Thyroid gland (tissue), 4 donors: ENCODE measurements at regions not wholly inside any gene's neighbourhood (a gene's known extent, or its start where the extent isn't known, plus 50 kb on each side); places are given as distances from the start of the nearest gene placed in this dataset.

ENCODE experiments used
- CTCF ChIP-seq, 6 experiments: fragments of 200-600 bp in 3 of 6; fragments of 450-650 bp in 3 of 6; sonication (generic) in 3 of 6; IDR thresholded peaks; one replicate each; pipeline ENCODE4 v1.5.1; 2016 to 2019; ENCODE audit warnings: antibody characterized with exemption in 6 of 6, mild to moderate bottlenecking in 2 of 6, inconsistent platforms in 1 of 6, moderate library complexity in 1 of 6
- POLR2A ChIP-seq, 2 donors: fragments of 450-650 bp; IDR thresholded peaks; one replicate each; pipeline ENCODE4 v1.6.1; 2017; ENCODE audit warnings: antibody characterized with exemption in 2 of 2, mild to moderate bottlenecking in 2 of 2, moderate library complexity in 1 of 2

GRCh38 chr2:57515366-57515765, 531.2 kb upstream of the VRK2 start:
- TF ChIP-seq CTCF (IDR thresholded peaks at IDR 0.05), result no peak
- no peak for TF ChIP-seq POLR2A (IDR thresholded peaks at IDR 0.05)
